ENCODE measurements at regions not wholly inside any gene's neighbourhood (a gene's known extent, or its start where the extent isn't known, plus 50 kb on each side); places are given as distances from the start of the nearest gene placed in this dataset.

- DNase-seq (ENCODE audit: low spot score, unreplicated experiment) = no peak
- Mint-ChIP-seq H3K4me3 (ENCODE audit: low read depth) (no peak overlapping the region), H3K4me1 (ENCODE audit: low read depth) (peaks cover 11% of the 10 kb centered on the region), H3K27ac (no peak overlapping the region), H3K9me3 (ENCODE audit: low read depth) (no peaks in the 10 kb centered on the region), H3K27me3 (no peaks in the 10 kb centered on the region), H3K36me3 (ENCODE audit: insufficient read depth) (no peaks in the 10 kb centered on the region)
- TF ChIP-seq CTCF (IDR thresholded peaks at IDR 0.05; ENCODE audit: unreplicated experiment) = no peak
These were observed 435.2 kb upstream of the RASGEF1B start for GRCh38 chr4:81906905-81907304.

GRCh38 chr4:81905971-81906370 is 434.3 kb upstream of the RASGEF1B start:
- Mint-ChIP-seq H3K9me3 (ENCODE audit: low read depth) (no peaks in the 10 kb centered on the region), H3K4me1 (ENCODE audit: low read depth) (peaks cover 11% of the 10 kb centered on the region), H3K27me3 (no peaks in the 10 kb centered on the region), H3K36me3 (ENCODE audit: insufficient read depth) (no peaks in the 10 kb centered on the region), H3K4me3 (ENCODE audit: low read depth) (no peak overlapping the region), H3K27ac (no peak overlapping the region)
- no peak for DNase-seq (ENCODE audit: low spot score, unreplicated experiment)
- TF ChIP-seq CTCF (IDR thresholded peaks at IDR 0.05; ENCODE audit: unreplicated experiment) = no peak

GRCh38 chr4:81904121-81904520 is 432.4 kb upstream of the RASGEF1B start:
- Mint-ChIP-seq H3K4me3 (ENCODE audit: low read depth) (no peak overlapping the region), H3K27me3 (no peaks in the 10 kb centered on the region), H3K9me3 (ENCODE audit: low read depth) (no peaks in the 10 kb centered on the region), H3K4me1 (ENCODE audit: low read depth) (peaks cover 7% of the 10 kb centered on the region), H3K27ac (no peak overlapping the region), H3K36me3 (ENCODE audit: insufficient read depth) (no peaks in the 10 kb centered on the region)
- DNase-seq (ENCODE audit: low spot score, unreplicated experiment) = no peak
- no peak for TF ChIP-seq CTCF (IDR thresholded peaks at IDR 0.05; ENCODE audit: unreplicated experiment)

- no peaks in the 10 kb centered on the region for H3K27me3 Mint-ChIP-seq
- no peak for TF ChIP-seq CTCF (IDR thresholded peaks at IDR 0.05; ENCODE audit: unreplicated experiment)
- H3K4me3 Mint-ChIP-seq (ENCODE audit: low read depth) = no peak overlapping the region
- DNase-seq (ENCODE audit: low spot score, unreplicated experiment) = no peak
- no peaks in the 10 kb centered on the region for H3K9me3 Mint-ChIP-seq (ENCODE audit: low read depth)
- no peak overlapping the region for H3K27ac Mint-ChIP-seq
- H3K4me1 Mint-ChIP-seq (ENCODE audit: low read depth) = peaks cover 5% of the 10 kb centered on the region
- no peaks in the 10 kb centered on the region for H3K36me3 Mint-ChIP-seq (ENCODE audit: insufficient read depth)
These were observed 431.5 kb upstream of the RASGEF1B start for GRCh38 chr4:81903212-81903611.

- Mint-ChIP-seq H3K4me3 (ENCODE audit: low read depth) (no peak overlapping the region), H3K27ac (no peak overlapping the region), H3K9me3 (ENCODE audit: low read depth) (no peaks in the 10 kb centered on the region), H3K36me3 (ENCODE audit: insufficient read depth) (no peaks in the 10 kb centered on the region), H3K4me1 (ENCODE audit: low read depth) (no peaks in the 10 kb centered on the region), H3K27me3 (peaks cover 3% of the 10 kb centered on the region)
- no peak for TF ChIP-seq CTCF (IDR thresholded peaks at IDR 0.05; ENCODE audit: unreplicated experiment)
- no peak for DNase-seq (ENCODE audit: low spot score, unreplicated experiment)
These were observed 427.3 kb upstream of the RASGEF1B start for GRCh38 chr4:81898862-81899504.
